NCI-H460 (cell line): ENCODE measurements at regions not wholly inside any gene's neighbourhood (a gene's known extent, or its start where the extent isn't known, plus 50 kb on each side); places are given as distances from the start of the nearest gene placed in this dataset.
A peak's percentile ranks its signal among the peaks of the same experiment; 100 is the strongest.
"Not testable (repeated sequence)": the region's sequence is repeated elsewhere in the genome, so short reads cannot be mapped to it uniquely, and the experiment has no call there.

Experiments
- DNase-seq: peaks from one replicate; pipeline ENCODE4 v3.0.0-alpha.2; 2016; ENCODE audit warnings: low read depth; ENCODE audit errors: extremely low read depth

DNA sequence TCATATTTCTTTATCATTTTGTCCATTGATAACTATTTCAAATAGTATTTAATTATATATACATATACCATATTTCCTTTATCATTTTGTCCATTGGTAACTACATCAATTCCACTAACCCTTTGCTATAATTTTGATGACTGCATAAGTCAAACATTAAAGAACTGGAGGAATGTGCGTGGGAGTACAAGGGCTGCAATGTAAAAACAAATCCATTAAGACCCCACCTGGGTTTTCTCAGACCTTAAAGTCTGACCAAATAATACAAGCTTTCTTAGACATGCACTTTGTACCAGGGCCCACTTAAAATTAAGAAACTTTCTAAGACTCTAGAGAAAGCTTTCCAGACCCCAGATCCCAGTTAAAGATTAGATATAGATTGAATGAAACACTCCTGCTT lies 1622.4 kb upstream of the PCDH10 start:
- DNase-seq, result no peak

DNA sequence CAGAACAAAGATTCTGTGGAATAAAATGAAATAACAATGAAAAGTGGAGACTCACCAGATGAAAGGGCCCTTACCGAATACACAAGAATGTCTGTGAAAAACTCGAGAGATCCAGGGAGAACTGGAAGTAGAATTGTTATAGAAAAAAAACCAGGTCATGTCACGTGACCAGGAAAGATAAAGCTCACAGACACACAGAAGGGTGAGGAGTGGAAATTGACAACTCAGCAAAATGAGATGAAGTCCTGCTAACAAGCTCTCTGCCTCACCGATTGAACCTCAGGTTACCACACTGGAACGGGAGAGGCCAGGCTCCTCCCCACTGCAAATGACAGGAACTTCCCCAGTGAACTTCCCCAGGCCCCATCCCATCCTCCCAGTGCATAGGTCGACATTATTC lies 1618.0 kb upstream of the PCDH10 start:
- DNase-seq, result no peak

DNA sequence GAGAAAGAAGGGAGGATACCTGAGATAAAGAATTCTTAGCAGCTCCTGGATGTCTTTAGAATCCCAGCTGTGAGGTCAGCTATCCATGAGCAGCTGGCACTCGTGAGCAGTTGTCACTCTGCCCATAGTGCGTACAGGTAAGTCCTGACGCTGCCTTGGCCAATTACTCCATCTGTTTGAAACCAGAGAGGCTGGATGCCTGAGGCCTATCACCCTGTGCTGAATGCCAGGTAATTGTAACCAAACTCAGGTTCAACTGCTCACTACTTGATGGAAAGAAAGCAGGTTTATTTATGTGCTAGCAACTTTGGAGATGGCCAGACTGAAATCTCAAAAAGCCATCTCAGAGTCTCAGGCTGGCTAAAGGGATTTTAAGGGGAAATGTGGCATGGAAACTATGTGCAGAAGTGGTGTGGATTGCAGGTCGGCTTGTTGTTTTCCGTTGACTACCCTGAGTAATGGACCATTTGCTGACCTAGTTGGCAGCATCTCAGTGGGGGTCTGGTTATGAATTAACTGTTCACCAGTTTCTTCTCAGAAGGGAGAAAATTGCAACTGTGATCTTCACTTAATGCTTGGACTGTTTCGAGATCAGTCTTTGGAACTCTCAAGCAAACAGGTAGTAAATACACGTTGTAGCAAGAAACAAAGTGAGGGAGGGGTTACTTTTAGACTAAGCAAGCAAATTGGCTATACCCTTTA lies 1614.0 kb upstream of the PCDH10 start:
- DNase-seq, result no peak

DNA sequence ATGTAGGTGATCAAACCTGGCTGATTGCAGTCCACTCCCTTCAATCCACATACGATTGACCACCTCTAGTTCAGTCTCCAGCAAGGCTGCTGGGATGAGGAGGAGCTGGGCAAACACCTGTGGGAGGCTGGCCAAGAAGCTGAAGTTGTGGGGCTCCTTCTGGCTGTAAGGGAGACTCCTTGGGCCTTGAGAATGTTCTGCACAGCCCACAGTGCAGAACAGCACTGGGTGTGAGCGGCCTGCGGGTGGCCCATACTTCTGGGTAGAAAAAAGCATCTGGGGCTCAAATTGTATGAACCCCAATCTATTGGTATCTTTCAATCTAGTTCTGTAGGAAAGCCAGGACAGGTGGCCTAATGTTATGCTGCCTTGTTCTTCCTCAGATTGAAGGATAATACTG lies 1608.8 kb upstream of the PCDH10 start:
- DNase-seq, result no peak

DNA sequence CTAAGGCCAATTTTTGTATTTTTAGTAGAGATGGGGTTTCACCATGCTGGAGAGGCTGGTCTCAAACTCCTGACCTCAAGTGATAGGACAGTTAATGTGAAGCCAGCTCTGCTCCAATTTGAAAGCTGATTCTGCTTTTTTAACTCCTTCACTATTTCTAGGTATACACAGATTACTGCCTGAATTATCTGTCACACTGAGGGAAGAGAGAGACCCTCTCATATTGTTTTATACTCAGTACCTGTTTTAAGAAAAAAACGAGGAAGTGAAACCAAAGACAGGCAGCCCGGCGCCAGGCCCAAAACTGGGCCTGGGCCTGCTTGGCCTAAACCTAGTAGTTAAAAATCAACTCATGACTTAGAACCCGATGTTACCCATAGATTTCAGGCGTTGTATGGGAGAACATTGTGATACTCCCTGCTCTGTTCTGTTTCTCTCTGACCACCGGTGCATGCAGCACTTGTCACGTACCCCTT lies 1601.5 kb upstream of the PCDH10 start:
- no peak for DNase-seq

DNA sequence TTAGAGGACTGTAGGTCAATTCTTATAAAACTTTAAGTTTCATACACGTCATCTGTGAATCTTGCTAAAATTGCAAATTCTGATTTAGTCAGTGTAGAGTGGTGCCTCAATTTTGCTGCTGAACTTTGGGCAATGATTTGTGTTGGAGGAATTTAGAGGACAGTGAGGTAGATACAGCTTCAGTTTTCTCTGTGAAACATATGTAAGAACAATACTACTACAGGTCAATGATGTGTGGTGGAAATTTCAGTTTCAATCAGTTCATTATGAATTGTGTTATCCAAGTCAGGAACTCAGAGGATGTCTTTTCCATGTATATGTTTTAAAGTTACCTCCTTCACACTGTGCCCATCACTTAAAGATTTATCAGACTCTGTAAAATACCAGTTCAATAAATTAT lies 1597.8 kb upstream of the PCDH10 start:
- no peak for DNase-seq

DNA sequence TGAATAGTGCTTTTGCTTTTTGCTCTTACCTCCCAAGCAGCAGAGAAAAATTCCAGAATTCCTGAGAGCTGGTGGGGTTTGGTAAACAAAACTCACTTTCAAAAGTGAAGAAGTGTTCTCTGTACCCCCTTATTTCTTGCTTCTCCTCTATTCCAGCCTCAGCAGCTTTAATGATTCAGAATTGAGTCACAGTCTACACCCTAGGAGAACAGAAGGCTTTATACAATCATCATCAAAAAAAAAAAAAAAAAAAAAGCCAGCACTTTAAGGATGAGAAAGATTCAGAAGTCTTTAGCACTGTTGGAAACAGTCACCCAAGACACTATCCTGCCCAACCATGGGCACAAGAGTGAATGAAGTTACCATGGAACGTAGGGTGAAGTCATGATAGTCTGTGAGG lies 1583.1 kb upstream of the PCDH10 start:
- DNase-seq, result no peak

DNA sequence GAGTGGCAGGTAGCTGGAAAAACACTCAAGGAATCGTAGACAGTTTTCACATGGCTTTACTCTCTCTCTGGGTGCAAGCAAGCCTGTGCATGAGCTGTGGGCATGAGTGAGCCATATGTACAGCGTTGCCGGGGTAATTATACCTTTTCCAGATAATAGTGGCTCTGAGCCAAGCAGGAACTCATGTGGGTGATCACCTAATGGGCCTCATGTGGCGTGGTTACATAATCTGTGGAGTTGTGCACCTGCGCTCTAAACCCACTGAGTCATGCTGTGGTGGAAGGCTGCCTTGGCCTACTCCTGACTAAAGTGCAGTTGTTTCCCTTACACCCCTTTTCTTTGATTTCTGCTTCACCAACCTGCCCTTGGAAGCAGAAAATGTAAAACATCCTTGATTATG lies 1564.5 kb upstream of the PCDH10 start:
- no peak for DNase-seq

DNA sequence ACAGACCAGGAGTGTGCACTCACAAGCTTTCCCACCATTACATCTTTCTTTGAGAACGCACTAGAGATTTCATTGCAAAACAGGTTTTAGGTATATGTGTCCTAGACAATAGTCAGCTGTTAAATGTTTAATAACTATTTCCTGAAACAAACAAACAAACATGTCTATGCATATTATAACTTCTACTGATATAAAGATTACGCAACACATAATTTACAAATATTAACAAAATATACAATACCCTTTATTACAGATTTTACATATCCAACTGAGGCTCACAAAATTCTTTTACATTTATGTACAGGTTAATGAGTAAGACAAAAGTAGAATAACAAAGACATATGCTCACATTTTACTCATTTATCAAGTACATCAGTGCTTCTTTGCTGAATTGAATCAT lies 1554.0 kb upstream of the PCDH10 start:
- no peak for DNase-seq

DNA sequence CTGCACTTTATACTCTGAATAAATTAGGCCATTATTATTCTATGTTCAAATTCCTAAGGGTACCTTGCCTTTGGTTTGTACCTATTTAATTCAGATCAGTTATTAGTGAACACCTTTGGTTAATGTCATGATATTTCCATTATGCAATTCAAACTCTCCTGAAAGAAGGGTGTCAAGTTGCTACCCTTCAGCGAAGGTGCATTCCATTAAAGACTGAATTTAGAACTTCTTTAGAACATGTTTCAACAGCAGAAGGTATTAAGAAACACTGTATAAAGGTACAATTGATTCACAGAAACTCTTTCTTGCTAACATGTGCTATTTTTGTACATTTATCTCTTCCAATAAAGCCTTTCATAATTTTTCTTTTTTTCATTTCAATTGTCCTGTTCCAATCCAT lies 1545.4 kb upstream of the PCDH10 start:
- DNase-seq, result no peak

DNA sequence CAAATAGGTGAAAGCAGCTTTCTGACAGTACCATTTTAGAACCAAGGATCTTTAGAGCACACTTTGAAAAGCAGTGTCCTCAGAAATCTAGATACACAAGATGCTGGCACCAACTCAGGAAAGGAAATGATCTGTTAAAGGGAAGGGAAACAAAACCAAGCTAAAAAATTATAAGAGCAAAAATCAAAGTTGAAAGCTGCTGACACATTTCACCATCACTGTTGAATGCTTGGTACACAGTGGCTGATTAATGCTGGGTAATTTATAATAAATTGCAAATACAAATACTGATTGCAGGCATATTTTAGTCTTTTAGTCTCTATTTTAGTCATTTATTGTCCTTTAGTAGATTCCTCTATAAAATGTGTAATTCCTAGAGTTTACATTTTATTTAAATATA lies 1540.1 kb upstream of the PCDH10 start:
- no peak for DNase-seq

DNA sequence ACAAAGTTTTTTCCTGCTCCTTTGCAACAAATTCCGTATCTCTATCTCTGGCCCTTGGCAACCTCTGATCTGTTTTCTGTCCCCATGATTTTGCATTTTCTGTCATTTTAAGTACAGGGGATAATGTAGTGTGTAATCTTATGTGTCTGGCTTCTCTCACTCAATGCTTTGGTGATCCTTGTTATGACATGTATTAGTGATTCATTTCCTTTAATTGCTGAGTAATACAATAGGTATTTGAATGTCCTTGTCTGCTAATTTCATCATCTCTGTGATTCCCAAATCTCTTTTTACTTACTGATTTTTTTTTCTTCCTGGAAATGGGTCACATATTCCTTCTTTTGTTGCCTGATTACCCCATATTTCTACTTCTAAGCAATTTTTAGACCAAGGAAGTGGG lies 1538.6 kb upstream of the PCDH10 start:
- DNase-seq, result peak; percentile 5

DNA sequence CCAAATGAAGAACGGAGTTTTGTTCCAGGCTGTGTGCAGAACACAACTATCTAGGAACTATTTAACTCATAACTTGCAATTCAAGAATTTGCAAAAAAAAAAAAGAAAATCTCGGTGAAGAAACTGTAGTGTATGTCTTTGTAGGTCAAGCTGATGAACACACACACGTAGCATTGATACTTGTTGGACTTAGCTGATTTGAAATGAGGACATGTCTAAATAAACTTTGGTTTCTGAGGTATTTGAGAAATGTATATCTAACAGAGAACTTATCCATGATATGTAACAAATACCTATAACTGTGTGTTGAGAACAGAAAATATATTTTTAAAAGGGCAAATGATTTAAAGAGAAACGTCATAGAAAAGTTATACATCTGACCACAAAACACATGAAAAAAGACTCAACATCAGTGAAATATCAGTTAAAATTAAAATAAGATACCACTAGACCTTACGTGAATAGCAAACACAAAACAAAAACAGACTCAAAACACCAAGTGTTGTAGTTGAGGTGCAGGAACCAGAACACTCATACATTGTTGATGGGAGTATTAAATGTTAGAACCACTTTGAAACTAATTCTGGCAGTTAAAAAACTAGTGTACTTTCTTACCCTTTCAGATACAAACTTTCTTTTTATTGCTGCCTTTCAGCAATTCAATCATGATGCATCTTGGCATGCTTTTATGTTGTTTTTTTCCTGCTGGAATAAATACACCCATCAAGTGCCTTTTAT lies 1535.8 kb upstream of the PCDH10 start:
- no peak for DNase-seq

DNA sequence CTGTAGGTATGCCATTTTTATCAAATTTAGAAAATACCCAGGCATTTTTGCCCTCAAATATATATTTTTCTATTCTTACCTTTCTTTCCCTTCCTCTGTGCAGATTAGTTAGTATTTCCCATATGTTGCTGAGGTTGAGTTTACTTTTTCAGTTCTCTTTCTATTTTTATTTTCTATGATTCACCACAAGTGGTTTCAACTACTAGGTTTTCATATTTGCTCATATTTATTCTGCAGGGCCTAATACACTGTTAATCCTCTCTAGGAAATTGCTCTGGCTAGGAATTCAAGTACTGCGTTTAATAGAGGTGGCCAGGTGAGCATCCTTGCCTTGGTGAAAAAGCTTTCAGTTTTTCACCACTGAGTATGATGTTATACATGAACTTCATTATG lies 1535.3 kb upstream of the PCDH10 start:
- DNase-seq, result no peak

DNA sequence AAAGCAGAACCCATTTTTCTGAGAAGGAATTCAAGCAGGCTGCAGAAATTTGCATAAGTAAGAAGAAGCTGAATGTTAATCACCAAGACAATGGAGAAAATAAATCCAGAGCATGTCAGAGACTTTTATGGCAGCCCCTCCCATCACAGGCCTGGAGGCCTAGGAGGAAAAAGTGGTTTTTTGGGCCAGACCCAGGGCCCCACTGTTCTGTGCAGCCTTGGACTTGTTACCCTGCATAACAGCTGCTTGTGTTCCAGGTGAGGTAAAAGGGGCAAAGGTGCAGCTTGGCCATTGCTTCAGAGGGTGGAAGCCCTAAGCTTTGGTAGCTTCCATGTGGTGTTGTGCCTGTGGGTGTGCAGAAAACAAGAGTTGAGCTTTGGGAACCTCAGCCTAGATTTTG lies 1516.2 kb upstream of the PCDH10 start:
- no peak for DNase-seq

DNA sequence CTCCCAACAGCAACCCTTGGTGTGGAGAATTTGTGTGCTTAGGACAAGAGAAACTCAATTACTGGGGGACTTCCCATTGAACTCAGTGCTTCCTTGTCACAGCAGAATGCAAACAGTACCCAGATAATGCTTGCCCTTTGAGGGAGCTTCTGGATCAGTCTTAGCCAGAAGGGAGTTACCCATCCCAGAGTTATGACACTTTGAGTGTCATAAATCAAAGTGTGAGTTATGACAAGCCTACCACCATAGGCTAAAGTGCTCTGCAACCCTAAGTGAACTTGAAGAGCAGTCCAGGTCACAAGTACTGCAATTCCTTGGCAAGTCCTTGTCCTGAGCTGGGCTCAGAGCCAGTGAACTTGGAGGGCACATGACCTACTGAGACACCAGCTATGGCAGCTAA lies 1513.9 kb upstream of the PCDH10 start:
- no peak for DNase-seq

DNA sequence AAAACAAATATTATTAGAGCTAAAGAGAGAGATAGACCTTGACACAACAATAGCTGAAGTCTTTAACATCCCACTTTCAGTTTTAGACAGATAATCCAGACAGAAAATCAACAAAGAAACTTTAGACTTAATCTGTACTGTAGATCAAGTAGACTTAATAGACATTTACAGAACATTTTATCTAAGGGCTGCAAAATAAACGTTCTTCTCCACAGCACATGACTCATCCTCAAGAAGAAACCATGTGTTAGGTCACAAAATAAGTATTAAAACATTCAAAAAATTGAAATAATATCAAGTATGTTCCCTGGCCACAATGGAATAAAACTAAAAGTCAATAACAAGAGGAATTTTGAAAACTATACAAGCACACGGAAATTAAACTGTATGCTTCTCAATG lies 1510.3 kb upstream of the PCDH10 start:
- DNase-seq, result no peak

DNA sequence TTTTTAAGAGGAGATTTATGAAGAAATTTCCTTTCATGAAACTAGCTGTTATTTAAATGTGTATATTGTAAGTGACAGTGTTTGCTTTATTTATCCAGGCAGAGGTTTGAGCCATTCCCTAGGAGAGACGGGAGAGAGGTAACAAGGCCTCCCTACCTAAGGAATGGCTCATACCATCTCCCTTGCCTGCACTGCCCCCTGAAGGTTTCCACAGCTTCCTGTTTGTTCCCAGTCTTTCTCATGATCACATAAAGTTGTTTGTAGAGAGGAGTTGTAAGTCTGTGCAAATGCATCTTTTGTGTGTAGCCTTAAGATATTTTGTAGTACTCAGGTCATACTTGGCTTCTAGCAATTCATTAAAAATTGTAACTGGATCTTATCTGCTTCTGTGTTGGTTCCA lies 1504.5 kb upstream of the PCDH10 start:
- DNase-seq, result no peak

DNA sequence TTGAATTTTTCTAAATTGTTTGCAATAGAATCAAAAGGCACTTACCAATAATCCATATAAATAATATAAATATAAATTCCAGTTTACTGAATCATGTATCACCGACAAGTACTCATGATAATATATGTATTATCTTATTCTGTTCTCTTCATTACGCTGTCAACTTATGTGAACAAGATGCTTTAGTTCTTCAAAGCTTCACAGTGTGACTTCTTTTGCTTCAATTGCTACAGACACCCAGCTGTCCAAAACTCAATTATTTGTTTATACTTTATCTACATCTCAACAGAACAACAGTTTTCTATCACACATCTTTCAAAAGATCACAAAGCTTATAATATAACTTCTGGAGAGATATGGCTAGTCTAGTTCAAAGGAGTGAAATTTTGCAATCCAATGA lies 1499.9 kb upstream of the PCDH10 start:
- DNase-seq, result no peak

DNA sequence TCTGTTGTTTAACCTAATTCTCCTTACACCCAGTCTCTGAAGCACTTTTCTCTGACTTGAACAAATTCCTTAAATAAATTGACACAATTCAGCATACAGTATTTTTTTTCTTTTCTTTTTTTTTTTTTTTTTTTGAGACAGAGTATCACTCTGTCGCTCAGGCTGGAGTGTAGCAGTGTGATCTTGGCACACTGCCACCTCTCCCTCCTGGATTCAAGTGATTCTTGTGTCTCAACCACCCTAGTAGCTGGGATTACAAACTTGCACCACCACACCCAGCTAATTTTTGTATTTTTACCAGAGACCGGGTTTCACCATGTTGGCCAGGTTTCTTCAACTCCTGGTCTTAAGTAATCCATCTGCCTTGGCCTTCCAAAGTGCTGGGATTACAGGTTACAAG lies 1498.1 kb upstream of the PCDH10 start:
- DNase-seq, result no peak

DNA sequence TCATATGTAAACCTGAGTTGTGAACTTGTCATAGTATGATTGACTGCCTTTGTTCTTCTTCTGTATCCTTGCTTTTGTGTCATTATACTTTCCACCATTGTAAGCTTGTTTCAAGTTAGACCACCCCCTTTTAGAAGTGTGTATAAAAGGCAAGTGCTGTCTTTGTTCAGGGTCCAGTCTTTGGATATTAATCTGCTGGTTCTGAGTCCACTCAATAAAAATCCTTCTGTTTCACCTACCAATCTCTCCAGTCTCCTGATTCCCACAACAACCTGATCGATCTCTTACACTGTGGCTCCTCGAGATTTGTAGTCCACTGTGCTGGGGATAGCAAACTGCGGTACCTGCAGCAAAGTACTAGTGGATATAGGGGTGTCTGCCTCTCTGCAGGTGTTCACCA lies 1465.8 kb upstream of the PCDH10 start:
- not testable (repeated sequence) for DNase-seq

DNA sequence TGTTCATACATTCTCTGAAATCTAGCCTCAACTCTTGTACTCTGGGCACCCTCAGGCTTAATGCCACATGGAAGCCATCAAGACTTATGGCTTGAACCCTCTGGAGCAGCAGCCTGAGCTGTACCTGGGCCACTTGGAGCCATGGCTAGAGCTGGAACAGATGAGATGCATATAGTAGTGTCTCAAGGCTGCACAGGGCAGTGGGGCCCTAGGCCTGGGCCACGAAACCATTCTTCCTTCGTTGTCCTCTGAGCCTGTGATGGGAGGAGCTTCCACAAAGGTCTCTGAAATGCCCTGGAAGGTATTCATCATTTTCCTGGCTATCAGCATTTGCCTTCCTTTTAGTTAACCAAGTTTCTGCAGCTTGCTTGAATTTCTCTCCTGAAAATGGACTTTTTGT lies 1427.2 kb upstream of the PCDH10 start:
- DNase-seq, result no peak

DNA sequence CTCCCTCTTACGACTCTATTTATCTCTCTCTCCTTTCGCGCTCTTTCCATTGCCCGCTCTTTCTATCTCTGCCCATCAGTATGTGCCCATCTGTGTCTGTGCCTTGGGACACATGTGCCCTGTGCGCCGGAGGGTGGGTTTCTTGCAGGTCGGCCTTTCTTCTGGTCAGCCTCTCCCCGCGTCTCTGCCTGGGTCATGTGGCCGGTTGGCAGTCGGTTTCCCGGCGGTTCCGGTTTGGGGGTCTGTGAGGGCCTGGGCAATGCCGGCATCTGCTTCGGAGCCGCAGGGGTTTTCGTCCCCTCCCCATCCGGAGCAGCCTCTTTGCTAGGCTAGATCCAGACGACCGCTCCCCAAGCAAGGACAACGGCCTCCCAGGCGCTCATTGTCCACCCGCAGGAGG lies 1426.0 kb upstream of the PCDH10 start:
- not testable (repeated sequence) for DNase-seq
